ENCODE measurements at regions not wholly inside any gene's neighbourhood (a gene's known extent, or its start where the extent isn't known, plus 50 kb on each side); places are given as distances from the start of the nearest gene placed in this dataset.

DNA sequence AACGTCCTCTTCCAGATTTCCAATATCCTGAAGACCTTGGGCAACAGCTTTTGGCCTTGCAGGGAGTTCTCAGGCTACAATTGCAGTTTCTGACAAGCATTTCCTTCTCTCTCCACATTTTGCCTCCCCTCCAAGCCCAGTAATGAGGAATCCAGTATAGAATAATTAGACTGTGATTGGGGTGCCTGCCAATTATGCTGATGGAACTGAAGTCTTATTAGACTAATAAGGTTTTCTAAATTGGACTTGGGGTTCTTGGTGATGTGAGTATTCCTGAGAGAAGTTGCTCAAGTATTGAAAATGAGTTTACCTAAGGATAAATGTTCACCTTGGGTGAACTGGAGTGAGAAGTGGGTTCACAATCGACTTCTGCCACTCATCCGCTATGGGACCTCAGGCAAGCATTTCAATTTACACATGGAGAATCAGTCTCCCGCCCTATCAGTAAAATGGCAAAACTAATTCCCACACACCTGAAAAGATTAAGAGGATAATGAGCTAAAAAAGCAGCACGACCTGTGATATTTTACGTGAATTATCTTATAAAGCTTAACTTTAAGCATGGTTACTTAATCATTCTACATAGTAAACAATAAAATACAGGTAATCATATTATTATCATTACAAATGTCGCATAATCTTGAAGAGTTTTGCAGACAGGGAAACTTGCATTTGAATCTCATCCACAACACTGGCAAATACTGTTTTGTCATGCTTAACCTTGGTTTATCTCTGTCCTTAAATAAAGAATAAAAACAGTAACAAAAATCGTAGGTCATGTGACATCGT, 628.0 kb downstream of the TMEM114 start:
- no peak for DNase-seq (ENCODE audit: low read depth, low spot score)
- ChIA-PET CTCF (no interaction called here), POLR2A (no interaction called here)
- H3K4me3 ChIP-seq (ENCODE audit: low read depth, low read length), result no peak overlapping the region
- TF ChIP-seq CTCF (IDR thresholded peaks at IDR 0.05; ENCODE audit: insufficient read depth, low read length, missing control alignments), result no peak

GRCh38 chr16:7957151-7957550, 624.5 kb downstream of the RBFOX1 start:
- CTCF ChIA-PET, result no interaction called here
- no peak for TF ChIP-seq CTCF (IDR thresholded peaks at IDR 0.05; ENCODE audit: insufficient read depth, low read length, missing control alignments)
- POLR2A ChIA-PET, result no interaction called here
- no peak overlapping the region for H3K4me3 ChIP-seq (ENCODE audit: low read depth, low read length)
- DNase-seq (ENCODE audit: low read depth, low spot score), result no peak

GRCh38 chr16:7953360-7953759, 620.7 kb downstream of the RBFOX1 start:
- ChIA-PET POLR2A (no interaction called here), CTCF (no interaction called here)
- DNase-seq (ENCODE audit: low read depth, low spot score), result no peak
- no peak overlapping the region for H3K4me3 ChIP-seq (ENCODE audit: low read depth, low read length)
- no peak for TF ChIP-seq CTCF (IDR thresholded peaks at IDR 0.05; ENCODE audit: insufficient read depth, low read length, missing control alignments)

DNA sequence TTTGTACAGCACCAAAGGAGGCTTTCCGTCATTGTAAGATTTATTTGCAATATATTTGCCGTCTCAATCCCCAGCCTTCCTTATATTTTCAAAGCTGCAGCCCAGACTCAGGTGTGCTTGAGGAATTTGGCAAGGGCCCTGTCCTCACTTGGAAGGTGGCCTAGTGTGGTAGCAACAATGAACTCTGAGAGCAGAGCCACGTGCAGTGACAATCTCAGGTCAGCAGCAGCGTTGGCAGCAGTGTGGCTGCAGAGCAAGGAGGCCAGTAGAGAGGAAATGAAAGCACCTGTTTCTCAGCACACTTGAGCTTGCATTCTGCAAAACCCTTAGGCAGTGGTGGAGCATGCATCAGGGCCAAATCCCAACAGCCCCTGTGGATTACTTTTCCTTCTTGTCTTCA, 613.5 kb downstream of the RBFOX1 start:
- no peak for DNase-seq (ENCODE audit: low read depth, low spot score)
- ChIA-PET POLR2A (no interaction called here), CTCF (no interaction called here)
- TF ChIP-seq CTCF (IDR thresholded peaks at IDR 0.05; ENCODE audit: insufficient read depth, low read length, missing control alignments), result no peak
- H3K4me3 ChIP-seq (ENCODE audit: low read depth, low read length), result no peak overlapping the region

DNA sequence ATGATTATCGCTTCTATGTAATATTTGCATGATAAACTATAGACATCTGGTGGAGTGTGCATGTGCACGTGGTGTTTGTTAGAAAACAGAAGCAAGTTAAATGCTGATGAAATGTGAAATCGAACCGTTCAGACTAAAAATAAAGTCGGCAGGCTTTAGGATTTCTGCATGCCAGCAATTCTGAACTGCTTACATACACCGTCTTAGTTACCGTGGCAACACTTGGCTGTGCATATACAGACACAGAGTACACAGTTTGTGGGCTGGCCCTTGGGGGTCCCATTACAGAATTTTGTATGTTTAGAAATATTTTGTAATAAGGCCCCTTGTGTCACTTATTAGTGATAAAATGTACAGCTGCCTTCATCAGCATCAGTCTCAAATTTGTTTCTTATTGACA, 605.5 kb downstream of the RBFOX1 start:
- CTCF ChIA-PET, result no interaction called here
- POLR2A ChIA-PET, result no interaction called here

GRCh38 chr16:7921345-7921744, 588.7 kb downstream of the RBFOX1 start:
- CTCF ChIA-PET, result no interaction called here
- no peak for DNase-seq (ENCODE audit: low read depth, low spot score)
- no peak overlapping the region for H3K4me3 ChIP-seq (ENCODE audit: low read depth, low read length)
- no peak for TF ChIP-seq CTCF (IDR thresholded peaks at IDR 0.05; ENCODE audit: insufficient read depth, low read length, missing control alignments)
- POLR2A ChIA-PET, result no interaction called here

More for the DNA sequence above, 605.5 kb downstream of the RBFOX1 start:
- TF ChIP-seq CTCF (IDR thresholded peaks at IDR 0.05; ENCODE audit: insufficient read depth, low read length, missing control alignments), result no peak
- H3K4me3 ChIP-seq (ENCODE audit: low read depth, low read length), result no peak overlapping the region
- DNase-seq (ENCODE audit: low read depth, low spot score), result no peak

All from AG04449 (cell line).